Activated effector memory CD4-positive, alpha-beta T cell treated with anti-CD3 and anti-CD28 coated beads, Interleukin-2, amount 50 U/mL, for 16 hours (primary cell): ENCODE measurements at regions not wholly inside any gene's neighbourhood (a gene's known extent, or its start where the extent isn't known, plus 50 kb on each side); places are given as distances from the start of the nearest gene placed in this dataset.
"Not testable (repeated sequence)": the region's sequence is repeated elsewhere in the genome, so short reads cannot be mapped to it uniquely, and the experiment has no call there.

Experiments
- DNase-seq: peaks from one replicate; pipeline ENCODE4 v3.0.0-alpha.2; 2020

GRCh38 chr19:13712767-13713201 is 51.5 kb upstream of the MRI1 start:
- no peak for DNase-seq

DNA sequence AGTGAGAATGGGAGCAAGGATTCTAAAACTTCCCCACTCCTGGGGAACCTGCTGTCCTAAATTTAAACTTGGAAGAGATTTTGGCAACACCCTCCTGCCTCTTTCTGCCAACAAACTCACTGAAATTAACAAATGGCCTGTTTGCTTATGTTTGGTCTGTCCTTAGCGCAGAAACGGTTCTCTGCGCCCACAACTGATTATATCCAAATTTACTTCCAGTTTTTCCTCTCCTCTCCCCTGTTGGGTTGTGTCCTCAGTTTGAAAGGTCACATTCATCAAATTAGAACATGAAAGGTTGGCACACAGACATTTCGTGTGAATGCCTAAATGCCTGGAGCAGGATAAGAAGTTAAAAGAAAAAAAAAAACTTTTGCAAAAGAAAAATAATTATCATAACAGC is 56.4 kb upstream of the MRI1 start:
- DNase-seq, result no peak

- no peak for DNase-seq
Observed at GRCh38 chr19:13705928-13706447, 58.3 kb upstream of the MRI1 start.

DNA sequence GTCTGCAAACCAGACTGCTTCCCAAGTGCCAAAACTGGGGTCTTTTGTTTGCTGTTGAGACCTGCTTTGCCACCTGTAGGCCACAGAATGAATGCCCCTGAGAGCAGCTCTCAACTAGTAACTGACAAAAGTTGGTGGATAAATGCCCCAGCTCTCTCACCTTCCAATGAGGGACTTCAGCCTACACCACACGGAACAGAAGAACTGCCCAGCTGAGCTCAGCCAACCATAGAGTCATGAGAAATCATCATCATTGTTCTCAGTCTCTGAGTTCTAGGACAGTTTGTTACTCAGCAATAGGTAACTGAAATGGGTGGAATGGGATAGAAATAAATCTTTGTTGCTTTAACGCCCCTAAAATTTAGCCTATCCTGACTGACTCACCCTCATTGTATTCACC is 59.1 kb upstream of the MRI1 start:
- DNase-seq, result no peak

- no peak for DNase-seq
Observed at GRCh38 chr19:13701624-13702023, 62.7 kb upstream of the MRI1 start.

DNA sequence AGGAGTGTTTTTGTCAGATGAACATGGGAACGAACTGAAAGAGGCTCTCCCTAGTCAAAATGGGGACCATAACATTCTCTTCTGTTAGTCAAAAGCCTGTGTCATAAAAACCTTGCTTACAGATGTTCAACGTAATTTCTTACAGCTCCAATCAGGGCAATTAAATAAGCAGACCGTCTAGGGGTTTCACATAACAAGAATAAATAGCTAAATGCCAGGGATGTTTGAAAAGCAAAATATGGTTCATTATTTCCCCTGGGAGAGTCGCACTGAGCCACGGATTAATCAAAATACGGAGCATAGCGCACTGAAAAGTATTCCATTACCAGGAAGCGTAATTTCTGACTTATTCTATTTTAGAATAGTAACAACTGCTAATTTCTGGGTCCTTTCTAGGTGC is 63.7 kb upstream of the MRI1 start:
- DNase-seq, result no peak

GRCh38 chr19:13699786-13700185 is 64.5 kb upstream of the MRI1 start:
- no peak for DNase-seq

GRCh38 chr19:13696839-13697238 is 67.5 kb upstream of the MRI1 start:
- no peak for DNase-seq

DNA sequence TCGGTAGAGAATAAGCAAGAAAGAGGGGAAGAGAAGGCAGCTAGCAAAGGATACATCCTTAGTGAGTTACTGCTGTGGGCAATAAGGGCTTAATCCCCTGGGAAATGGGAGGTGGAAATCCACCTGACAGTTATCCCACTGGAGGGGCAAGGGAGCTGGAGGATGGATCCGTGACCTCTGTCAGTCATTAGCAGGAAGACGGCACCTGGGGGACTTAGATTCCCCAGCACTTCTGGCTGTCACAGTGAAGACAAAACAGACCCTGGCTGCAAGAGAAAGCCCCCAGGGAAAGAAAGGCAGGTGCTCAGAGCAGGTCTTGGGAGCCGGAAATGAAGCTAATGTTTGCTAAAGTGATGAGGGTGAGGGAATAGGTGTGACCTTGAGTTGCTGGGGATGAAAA is 70.4 kb upstream of the MRI1 start:
- DNase-seq, result no peak

- no peak for DNase-seq
Observed at GRCh38 chr19:13691569-13692435, 72.5 kb upstream of the MRI1 start.

DNA sequence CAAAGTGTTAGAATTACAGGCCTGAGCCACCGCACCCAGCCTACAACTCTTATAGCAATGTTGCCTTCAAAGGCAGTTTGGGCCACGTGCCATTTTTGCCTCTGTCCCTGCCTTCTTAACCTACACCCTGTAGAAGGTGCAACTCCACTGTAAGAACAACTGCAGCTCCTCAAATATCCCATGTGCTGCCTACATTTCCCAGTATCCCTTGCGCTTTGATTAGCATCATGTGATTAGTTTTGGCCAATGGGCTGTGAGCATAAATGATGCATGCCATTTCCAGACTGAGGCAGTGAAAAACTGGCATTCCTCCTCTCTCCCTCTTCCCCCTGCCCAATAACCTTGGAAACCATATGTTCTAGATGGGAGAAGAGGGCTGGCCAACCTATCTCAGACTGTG is 75.2 kb upstream of the MRI1 start:
- DNase-seq, result no peak

DNA sequence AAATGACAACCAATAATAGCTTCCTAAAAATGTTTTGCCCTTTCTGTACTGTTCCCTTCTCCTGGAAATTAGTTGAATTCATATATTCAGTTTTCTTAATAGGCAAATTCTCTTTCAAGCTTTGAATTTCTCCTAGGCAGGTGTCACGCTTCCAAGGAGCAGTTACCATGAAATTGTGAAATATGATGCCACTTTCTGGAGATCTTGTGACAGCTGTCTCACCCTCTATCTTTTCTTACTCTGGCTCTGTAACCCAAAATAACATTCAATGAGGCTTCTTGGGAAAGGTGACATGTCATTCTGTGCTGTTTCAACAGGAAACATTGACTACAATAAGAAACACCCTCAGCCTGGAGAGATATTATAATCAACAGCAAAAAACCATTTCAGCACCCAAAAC is 80.3 kb upstream of the MRI1 start:
- no peak for DNase-seq

- peak; percentile 21 for DNase-seq
Observed at GRCh38 chr19:13681509-13681908, 82.8 kb upstream of the MRI1 start.

GRCh38 chr19:13680708-13681360 is 83.5 kb upstream of the MRI1 start:
- not testable (repeated sequence) for DNase-seq

- peak; percentile 0 for DNase-seq
Observed at GRCh38 chr19:13676967-13677366, 87.4 kb upstream of the MRI1 start.

GRCh38 chr19:13672480-13673175 is 91.7 kb upstream of the MRI1 start:
- peak; percentile 52 for DNase-seq

- DNase-seq, result no peak
Observed at GRCh38 chr19:13670846-13671245, 93.5 kb upstream of the MRI1 start.

- no peak for DNase-seq
Observed at GRCh38 chr19:13669780-13670355, 94.5 kb upstream of the MRI1 start.

DNA sequence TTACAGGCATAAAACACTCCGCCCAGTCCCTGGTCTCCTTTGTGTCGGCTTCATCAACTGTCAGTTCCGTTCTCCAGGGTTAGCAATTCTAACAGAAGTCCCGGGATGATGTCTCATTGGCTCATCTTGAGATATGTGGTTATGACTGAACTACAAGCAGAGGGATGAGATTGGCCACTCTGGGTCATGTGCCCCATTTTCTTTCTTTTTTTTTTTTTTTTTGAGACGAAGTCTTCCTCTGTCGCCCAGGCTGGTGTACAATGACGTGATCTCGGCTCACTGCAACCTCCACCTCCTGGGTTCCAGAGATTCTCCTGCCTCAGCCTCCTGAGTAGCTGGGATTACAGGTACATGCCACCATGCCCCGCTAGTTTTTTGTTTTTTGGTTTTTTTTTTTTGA is 95.4 kb upstream of the MRI1 start:
- DNase-seq, result no peak

DNA sequence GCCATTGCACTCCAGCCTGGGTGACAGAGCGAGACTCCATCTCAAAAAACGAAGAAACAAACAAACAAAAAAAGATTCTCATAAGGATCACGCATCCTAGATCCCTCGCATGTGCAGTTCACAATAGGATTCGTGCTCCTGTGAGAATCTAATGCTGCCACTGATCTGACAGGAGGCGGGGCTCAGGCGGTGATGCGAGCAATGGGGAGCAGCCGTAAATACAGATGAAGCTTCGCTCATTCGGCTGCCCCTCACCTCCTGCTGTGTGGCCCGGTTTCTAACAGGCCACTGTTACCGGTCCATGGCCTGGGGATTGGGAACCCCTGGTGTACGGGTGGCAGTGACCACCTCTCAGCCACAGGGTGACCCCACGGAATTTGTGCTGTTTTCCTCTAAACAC is 98.2 kb upstream of the MRI1 start:
- no peak for DNase-seq

DNA sequence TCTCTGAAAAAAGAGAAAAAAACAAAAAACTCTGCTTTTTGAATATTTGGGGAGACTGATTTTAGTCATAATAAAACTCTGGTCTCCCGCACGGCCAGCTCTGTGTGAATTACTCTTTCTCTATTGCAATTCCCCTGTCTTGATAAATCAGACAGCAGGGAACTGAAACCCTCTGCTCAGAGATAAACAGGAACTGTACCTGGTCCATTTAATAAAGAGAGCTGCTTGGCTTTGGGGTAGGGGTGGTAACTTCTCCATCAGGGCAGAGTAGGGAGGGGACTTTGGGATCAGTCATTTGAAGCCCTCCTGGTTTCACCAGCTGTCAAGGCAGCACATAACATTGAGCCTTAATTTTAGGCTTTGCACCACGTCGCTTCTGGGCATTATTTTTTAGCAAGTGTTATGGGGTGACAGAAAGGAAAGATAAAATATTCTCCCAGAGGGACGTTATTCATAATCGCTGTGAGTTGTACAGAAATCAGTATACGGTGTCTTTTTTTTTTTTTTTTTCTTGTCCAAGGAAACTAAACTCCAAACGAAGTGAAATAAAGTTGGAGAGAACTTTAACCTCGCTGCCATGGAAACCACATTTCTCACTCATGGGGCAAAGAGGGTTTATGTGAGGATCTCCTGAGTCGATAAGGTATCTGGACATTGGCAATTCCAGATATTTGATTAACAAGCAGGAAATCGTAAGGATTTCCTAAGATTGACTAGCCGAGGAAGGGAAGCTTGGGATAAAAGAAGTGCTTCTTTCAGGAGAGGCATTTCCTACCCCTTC is 99.0 kb upstream of the MRI1 start:
- no peak for DNase-seq

- no peak for DNase-seq
Observed at GRCh38 chr19:13652810-13653590, 111.3 kb upstream of the MRI1 start.
